Uterus (tissue), 3 donors: ENCODE measurements at regions not wholly inside any gene's neighbourhood (a gene's known extent, or its start where the extent isn't known, plus 50 kb on each side); places are given as distances from the start of the nearest gene placed in this dataset.

Source experiments
- DNase-seq, 2 donors: peaks; one replicate each; pipeline ENCODE4 v3.0.0-alpha.2; 2019 to 2020
- H3K27ac ChIP-seq, 2 donors: fragments of 200-600 bp; sonication (generic); 1 replicate in 1 of 2; 2 replicates in 1 of 2; pipeline ENCODE4 v1.5.1; 2016 to 2018
- H3K27me3 ChIP-seq, 2 donors: fragments of 200-600 bp; sonication (generic); one replicate each; pipeline ENCODE4 v1.5.1; 2018 to 2019; ENCODE audit warnings: control low read depth in 1 of 2
- H3K36me3 ChIP-seq, 2 donors: fragments of 200-600 bp; sonication (generic); one replicate each; pipeline ENCODE4 v1.5.1; 2019; ENCODE audit warnings: control low read depth in 1 of 2
- H3K4me1 ChIP-seq, 2 donors: fragments of 200-600 bp; sonication (generic); one replicate each; pipeline ENCODE4 v1.5.1; 2018 to 2019; ENCODE audit warnings: control low read depth in 1 of 2
- H3K4me3 ChIP-seq, 2 donors: fragments of 200-600 bp; sonication (generic); 1 replicate in 1 of 2; 2 replicates in 1 of 2; pipeline ENCODE4 v1.5.1; 2018 to 2019; ENCODE audit warnings: mild to moderate bottlenecking in 1 of 2
- H3K9me3 ChIP-seq, 2 donors: fragments of 200-600 bp; sonication (generic); one replicate each; pipeline ENCODE4 v1.5.1; 2019; ENCODE audit warnings: control low read depth in 1 of 2
- POLR2A ChIP-seq, 2 donors: fragments of 450-650 bp; IDR thresholded peaks; one replicate each; pipeline ENCODE4 v1.6.1; 2016; ENCODE audit warnings: antibody characterized with exemption in 2 of 2, mild to moderate bottlenecking in 1 of 2, moderate library complexity in 1 of 2
- intact Hi-C: fragments of 100-400 bp; cut with DNase I; formaldehyde crosslinking; loops from one replicate; pipeline ENCODE4 v1.15.1; 2023; ENCODE audit warnings: low total_unique reads
- TF ChIP-seq, protein P1 (sequence below), 4 experiments: fragments of 200-600 bp in 2 of 4; fragments of 450-650 bp in 2 of 4; sonication (generic) in 2 of 4; IDR thresholded peaks; one replicate each; pipeline ENCODE4 v1.5.1; 2016 to 2019; ENCODE audit warnings: antibody characterized with exemption in 4 of 4, mild to moderate bottlenecking in 2 of 4, moderate library complexity in 1 of 4
- donor health status: DM: yes; HTN: yes; CAD: no.

GRCh38 chr11:80188076-80188627 is 747.3 kb upstream of the TENM4 start:
- H3K9me3 ChIP-seq: no peaks in the 10 kb centered on the region
- H3K27me3 ChIP-seq: no peaks in the 10 kb centered on the region
- H3K4me3 ChIP-seq: no peak overlapping the region
- H3K36me3 ChIP-seq: no peaks in the 10 kb centered on the region
- intact Hi-C loops: no loop called here
- no peak for DNase-seq
- no peaks in the 10 kb centered on the region for H3K4me1 ChIP-seq
- TF ChIP-seq POLR2A (IDR thresholded peaks at IDR 0.05): no peak
- TF ChIP-seq, protein P1, sequence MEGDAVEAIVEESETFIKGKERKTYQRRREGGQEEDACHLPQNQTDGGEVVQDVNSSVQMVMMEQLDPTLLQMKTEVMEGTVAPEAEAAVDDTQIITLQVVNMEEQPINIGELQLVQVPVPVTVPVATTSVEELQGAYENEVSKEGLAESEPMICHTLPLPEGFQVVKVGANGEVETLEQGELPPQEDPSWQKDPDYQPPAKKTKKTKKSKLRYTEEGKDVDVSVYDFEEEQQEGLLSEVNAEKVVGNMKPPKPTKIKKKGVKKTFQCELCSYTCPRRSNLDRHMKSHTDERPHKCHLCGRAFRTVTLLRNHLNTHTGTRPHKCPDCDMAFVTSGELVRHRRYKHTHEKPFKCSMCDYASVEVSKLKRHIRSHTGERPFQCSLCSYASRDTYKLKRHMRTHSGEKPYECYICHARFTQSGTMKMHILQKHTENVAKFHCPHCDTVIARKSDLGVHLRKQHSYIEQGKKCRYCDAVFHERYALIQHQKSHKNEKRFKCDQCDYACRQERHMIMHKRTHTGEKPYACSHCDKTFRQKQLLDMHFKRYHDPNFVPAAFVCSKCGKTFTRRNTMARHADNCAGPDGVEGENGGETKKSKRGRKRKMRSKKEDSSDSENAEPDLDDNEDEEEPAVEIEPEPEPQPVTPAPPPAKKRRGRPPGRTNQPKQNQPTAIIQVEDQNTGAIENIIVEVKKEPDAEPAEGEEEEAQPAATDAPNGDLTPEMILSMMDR (IDR thresholded peaks at IDR 0.05): no peak
- H3K27ac ChIP-seq: no peak overlapping the region

DNA sequence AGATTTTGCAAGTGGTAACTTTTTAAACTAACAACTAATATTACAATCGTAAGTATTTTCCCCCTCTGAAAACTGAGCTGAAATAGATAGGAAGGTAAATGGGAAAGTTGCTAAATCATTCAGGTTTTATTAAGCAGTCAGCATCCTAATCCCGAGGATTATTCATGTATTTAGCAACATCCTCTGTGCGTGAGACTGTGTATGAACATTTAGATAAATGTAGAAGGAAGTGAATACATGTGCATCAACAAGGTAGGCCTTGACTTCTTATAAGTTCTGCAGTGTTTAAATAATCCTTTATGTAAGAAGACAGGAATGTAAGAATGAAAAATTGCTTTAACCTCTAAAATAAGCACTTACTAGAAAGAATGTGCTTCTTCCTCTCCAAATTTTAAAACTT is 745.9 kb upstream of the TENM4 start:
- no peak for DNase-seq
- Histone ChIP-seq H3K4me1 (no peaks in the 10 kb centered on the region), H3K9me3 (no peaks in the 10 kb centered on the region), H3K27me3 (no peaks in the 10 kb centered on the region), H3K36me3 (no peaks in the 10 kb centered on the region), H3K4me3 (no peak overlapping the region), H3K27ac (no peak overlapping the region)
- intact Hi-C loops: no loop called here
- no peak for TF ChIP-seq POLR2A (IDR thresholded peaks at IDR 0.05)
- TF ChIP-seq, protein P1 (IDR thresholded peaks at IDR 0.05): no peak

GRCh38 chr11:80182901-80183300 is 742.1 kb upstream of the TENM4 start:
- TF ChIP-seq POLR2A (IDR thresholded peaks at IDR 0.05): no peak
- TF ChIP-seq, protein P1 (IDR thresholded peaks at IDR 0.05): no peak
- Histone ChIP-seq H3K27ac (no peak overlapping the region), H3K4me3 (no peak overlapping the region), H3K36me3 (no peaks in the 10 kb centered on the region), H3K9me3 (no peaks in the 10 kb centered on the region), H3K4me1 (no peaks in the 10 kb centered on the region), H3K27me3 (no peaks in the 10 kb centered on the region)
- DNase-seq: no peak
- intact Hi-C loops: no loop called here

- Histone ChIP-seq H3K4me3 (no peak overlapping the region), H3K9me3 (no peaks in the 10 kb centered on the region), H3K4me1 (no peaks in the 10 kb centered on the region), H3K27me3 (no peaks in the 10 kb centered on the region), H3K27ac (no peak overlapping the region), H3K36me3 (no peaks in the 10 kb centered on the region)
- TF ChIP-seq, protein P1 (IDR thresholded peaks at IDR 0.05): no peak
- TF ChIP-seq POLR2A (IDR thresholded peaks at IDR 0.05): no peak
- intact Hi-C loops: no loop called here
- DNase-seq: no peak
Observed at GRCh38 chr11:80173371-80174136, 732.7 kb upstream of the TENM4 start.

DNA sequence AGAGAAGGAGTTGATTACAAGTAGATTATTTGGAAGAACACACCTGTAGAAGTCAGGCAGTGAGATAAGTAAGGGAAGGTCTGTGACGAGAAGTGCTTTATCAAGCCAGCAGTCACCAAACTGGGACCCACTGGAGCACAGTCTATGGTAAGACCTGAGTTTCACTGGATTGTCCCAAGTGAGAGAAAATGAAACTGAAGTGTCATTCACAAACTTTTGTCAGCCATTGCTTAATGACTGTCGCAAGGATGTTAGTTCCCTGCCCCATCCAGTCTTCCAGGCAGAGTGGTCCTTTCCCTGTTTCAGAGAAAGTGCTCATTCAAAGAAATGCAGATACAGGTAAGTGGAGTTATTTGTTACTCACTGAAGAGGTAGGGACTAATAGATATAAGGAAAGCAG is 728.0 kb upstream of the TENM4 start:
- H3K27ac ChIP-seq: no peak overlapping the region
- intact Hi-C loops: no loop called here
- TF ChIP-seq, protein P1 (IDR thresholded peaks at IDR 0.05): no peak
- TF ChIP-seq POLR2A (IDR thresholded peaks at IDR 0.05): no peak
- H3K27me3 ChIP-seq: no peaks in the 10 kb centered on the region
- DNase-seq: no peak
- no peaks in the 10 kb centered on the region for H3K4me1 ChIP-seq
- H3K4me3 ChIP-seq: no peak overlapping the region
- H3K9me3 ChIP-seq: no peaks in the 10 kb centered on the region
- H3K36me3 ChIP-seq: no peaks in the 10 kb centered on the region
